ENCODE measurements at regions not wholly inside any gene's neighbourhood (a gene's known extent, or its start where the extent isn't known, plus 50 kb on each side); places are given as distances from the start of the nearest gene placed in this dataset.

DNA sequence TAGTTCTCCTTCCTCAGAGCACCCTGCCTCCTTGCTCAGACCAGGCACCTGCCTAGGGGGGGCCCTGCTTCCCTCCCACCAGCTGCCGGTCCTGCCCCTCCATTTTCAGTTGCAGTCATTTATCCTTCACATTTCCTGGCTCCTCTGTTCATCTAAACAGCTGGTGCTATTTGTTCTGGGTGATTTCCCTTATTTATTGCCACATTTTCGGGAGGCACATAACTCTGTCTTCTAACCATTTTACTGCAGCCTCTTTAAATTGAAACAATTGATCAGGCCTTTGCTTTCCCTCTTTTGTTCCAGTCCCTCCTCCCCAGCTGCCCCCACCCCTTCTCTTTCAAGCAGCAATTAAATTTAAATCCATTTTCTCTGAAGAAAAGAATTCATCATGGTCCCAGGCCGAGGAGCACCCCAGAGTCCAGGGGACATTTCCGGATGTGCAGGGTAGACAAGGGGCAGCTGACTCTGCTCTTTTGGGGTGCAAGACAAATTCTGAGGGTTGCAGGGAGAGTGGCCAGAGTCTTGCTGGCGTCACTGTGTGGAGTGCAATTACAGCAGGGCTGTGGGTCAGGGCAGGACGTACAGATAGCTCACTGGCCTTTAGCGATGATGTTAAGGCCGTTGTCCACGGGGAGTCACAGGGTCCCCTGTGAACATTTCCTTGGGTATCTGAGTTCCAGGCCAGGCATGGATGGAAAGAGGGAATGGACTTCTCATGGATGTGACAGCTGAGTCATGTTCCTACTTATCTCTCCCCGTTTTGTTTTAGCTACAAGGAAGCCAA is 476.4 kb downstream of the TBC1D22A start:
- TF ChIP-seq CTCF (conservative IDR thresholded peaks at IDR 0.05; ENCODE audit: low read depth, low read length) = no peak
- DNase-seq (ENCODE audit: low read depth) = no peak
- no peak overlapping the region for H3K4me3 ChIP-seq (ENCODE audit: low read depth, low read length)

DNA sequence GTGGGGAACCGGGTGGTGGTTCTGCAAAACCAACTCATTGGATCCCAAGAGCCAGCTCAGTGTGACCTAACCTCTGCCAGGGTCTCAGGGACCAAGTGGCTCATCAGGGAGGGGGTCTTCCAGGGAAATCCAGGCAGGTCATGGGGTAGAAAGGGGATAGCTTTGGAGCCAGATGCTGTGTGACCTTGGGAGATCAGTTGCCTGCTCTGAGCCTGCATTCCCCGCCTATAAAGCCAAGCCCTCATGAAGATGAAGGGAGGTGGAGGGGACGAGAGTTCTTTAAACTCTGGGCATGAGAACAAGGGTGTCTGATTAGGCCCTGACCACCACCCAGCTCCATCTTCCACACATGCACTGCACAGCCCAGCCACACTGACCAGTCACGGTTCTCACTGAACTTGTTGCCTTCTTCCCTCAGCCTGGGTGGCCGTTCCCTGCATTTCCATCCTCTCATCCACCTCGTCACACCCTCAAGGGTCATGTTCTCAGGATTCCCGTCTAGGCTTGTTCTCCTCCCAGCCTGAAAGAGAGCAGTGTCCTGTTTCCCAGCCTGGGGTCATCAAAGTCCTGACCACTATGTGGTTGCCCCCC is 475.5 kb downstream of the TBC1D22A start:
- no peak for TF ChIP-seq CTCF (conservative IDR thresholded peaks at IDR 0.05; ENCODE audit: low read depth, low read length)
- DNase-seq (ENCODE audit: low read depth) = no peak
- H3K4me3 ChIP-seq (ENCODE audit: low read depth, low read length) = no peak overlapping the region

- no peak overlapping the region for H3K4me3 ChIP-seq (ENCODE audit: low read depth, low read length)
- no peak for TF ChIP-seq CTCF (conservative IDR thresholded peaks at IDR 0.05; ENCODE audit: low read depth, low read length)
- no peak for DNase-seq (ENCODE audit: low read depth)
Measured at GRCh38 chr22:47236718-47237117, 474.3 kb downstream of the TBC1D22A start.

GRCh38 chr22:47236161-47236560 is 473.7 kb downstream of the TBC1D22A start:
- DNase-seq (ENCODE audit: low read depth) = no peak
- H3K4me3 ChIP-seq (ENCODE audit: low read depth, low read length) = no peak overlapping the region
- no peak for TF ChIP-seq CTCF (conservative IDR thresholded peaks at IDR 0.05; ENCODE audit: low read depth, low read length)

DNA sequence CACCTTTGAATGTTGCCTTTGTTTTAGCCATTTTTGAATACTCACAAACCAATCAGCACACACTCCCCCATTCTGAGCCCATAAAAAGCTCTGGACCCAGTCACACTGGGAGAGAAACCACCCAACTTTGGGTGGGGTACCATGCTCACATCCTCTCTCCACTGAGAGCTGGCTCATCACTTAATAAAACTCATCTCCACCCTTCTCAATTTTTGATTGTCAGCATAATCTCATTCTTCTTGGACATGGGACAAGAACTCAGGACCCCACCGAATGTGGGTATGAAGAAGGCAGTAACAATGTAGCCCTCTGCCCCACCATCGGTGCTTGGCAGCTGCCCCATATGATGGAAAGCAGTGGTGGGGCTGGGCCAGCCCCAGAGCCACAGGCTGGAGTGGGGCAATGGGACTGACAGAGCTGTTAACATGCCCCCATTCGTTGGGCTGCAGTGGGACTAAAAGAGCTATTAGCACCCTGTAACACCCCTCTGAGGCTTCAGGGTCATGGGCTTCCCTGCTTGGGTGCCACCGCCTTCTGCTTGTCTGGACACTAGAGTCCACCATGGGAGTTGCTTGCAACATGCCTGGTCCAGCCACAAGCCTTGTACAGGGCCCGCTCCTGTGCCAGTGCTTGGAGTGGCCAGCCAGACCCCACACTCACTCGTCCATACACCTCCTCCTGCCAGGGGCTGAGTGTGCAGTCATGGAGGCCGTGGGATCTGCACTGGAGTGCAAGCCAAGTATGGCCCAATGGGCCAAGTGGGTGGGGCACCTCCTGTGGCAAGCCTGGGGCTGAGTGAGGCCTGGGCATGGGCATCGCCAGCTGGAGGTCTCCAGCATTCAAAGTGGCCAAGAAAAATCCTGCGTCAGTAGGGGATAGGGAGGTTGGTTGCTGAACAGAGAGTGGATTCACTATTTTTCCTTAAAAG is 471.1 kb downstream of the TBC1D22A start:
- no peak overlapping the region for H3K4me3 ChIP-seq (ENCODE audit: low read depth, low read length)
- no peak for TF ChIP-seq CTCF (conservative IDR thresholded peaks at IDR 0.05; ENCODE audit: low read depth, low read length)
- DNase-seq (ENCODE audit: low read depth) = no peak

GRCh38 chr22:47232753-47233152 is 470.3 kb downstream of the TBC1D22A start:
- no peak for DNase-seq (ENCODE audit: low read depth)
- H3K4me3 ChIP-seq (ENCODE audit: low read depth, low read length) = no peak overlapping the region
- no peak for TF ChIP-seq CTCF (conservative IDR thresholded peaks at IDR 0.05; ENCODE audit: low read depth, low read length)
